SK-N-SH (cell line): ENCODE measurements at regions not wholly inside any gene's neighbourhood (a gene's known extent, or its start where the extent isn't known, plus 50 kb on each side); places are given as distances from the start of the nearest gene placed in this dataset.

ENCODE experiments used
- EP300 ChIP-seq, 2 experiments: IDR thresholded peaks; 2 replicates each; pipeline versions ENCODE4 v1.4.0 to v1.6.1; 2012; ENCODE audit warnings: borderline replicate concordance in 1 of 2, low read depth in 1 of 2, low read length in 1 of 2
- EZH2phosphoT487 ChIP-seq: fragments of 200-600 bp; sonication (generic); IDR thresholded peaks from 2 replicates; pipeline ENCODE4 v1.6.1; 2017; ENCODE audit warnings: low read depth, mixed run types, mild to moderate bottlenecking, antibody characterized with exemption, moderate library complexity, borderline replicate concordance
- FOXJ3 ChIP-seq: sonication (generic); formaldehyde crosslinking; IDR thresholded peaks from 2 replicates; pipeline ENCODE4 v1.5.1; 2020; ENCODE audit warnings: mild to moderate bottlenecking, missing genetic modification reagents
- POLR2AphosphoS5 ChIP-seq: IDR thresholded peaks from 2 replicates; pipeline ENCODE4 v1.6.1; 2012; ENCODE audit warnings: low read depth, low read length
- RCOR1 ChIP-seq: fragments of 150-350 bp; IDR thresholded peaks from 2 replicates; pipeline ENCODE4 v1.6.1; 2017; ENCODE audit warnings: antibody characterized with exemption, low read length
- SMC3 ChIP-seq: IDR thresholded peaks from 2 replicates; pipeline ENCODE4 v1.6.1; 2012; ENCODE audit warnings: low read depth, low read length, improper control_type of control experiment
- TEAD4 ChIP-seq: IDR thresholded peaks from 2 replicates; pipeline ENCODE4 v1.4.0; 2012; ENCODE audit warnings: mild to moderate bottlenecking, borderline replicate concordance; ENCODE audit not compliant: insufficient read depth
- YY1 ChIP-seq: IDR thresholded peaks from 2 replicates; pipeline ENCODE4 v1.4.0; 2012; ENCODE audit warnings: low read depth, mild to moderate bottlenecking
- TF ChIP-seq, protein P1 (sequence below): fragments of 200-600 bp; sonication (generic); IDR thresholded peaks from 2 replicates; pipeline ENCODE4 v1.6.1; 2017; ENCODE audit warnings: antibody characterized with exemption, mild to moderate bottlenecking, moderate library complexity
- TF ChIP-seq, protein P2 (sequence below): fragments of 150-350 bp; IDR thresholded peaks from 2 replicates; pipeline ENCODE4 v1.6.1; 2017; ENCODE audit warnings: antibody characterized with exemption, low read length, low read depth, borderline replicate concordance
- TF ChIP-seq, protein P3 (sequence below): IDR thresholded peaks from 2 replicates; pipeline ENCODE4 v1.6.1; 2012; ENCODE audit warnings: mild to moderate bottlenecking, low read depth, low read length, moderate library complexity

DNA sequence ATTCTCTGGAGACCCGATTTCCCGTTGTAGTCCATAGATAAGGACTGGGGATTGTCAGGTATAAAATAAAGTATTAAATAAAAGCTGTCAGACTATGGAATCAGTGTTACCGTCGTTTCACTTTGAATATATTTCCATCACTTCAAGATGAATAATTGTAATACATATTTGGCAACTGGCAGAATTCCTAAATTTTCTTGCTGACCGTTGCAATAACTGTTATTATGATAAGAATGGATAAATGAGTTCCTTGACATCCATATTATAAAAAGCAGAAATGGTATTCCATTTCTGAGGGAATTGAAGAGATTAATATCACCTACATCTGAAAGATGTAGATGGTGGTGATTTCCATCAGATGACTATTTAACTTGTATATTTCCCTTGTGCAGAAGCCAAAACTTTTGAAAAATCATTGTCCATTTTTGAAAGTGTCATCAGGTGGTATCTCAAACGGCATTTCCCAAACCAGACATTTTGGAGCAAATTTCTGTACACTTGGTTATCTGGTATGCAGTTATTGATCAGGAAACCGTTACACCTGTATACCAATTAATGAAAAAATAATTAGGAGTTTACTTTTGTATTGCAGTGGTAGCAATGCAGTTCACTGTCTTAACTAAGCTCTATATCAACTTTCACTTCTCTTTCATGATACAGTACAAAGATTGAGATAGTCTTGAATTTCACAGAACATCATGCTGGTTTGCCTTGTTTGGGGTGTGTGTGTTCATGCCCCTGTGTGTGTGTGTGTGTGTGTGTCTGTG is 878.5 kb downstream of the PCDH18 start:
- no peak for TF ChIP-seq POLR2AphosphoS5
- TF ChIP-seq, protein P1, sequence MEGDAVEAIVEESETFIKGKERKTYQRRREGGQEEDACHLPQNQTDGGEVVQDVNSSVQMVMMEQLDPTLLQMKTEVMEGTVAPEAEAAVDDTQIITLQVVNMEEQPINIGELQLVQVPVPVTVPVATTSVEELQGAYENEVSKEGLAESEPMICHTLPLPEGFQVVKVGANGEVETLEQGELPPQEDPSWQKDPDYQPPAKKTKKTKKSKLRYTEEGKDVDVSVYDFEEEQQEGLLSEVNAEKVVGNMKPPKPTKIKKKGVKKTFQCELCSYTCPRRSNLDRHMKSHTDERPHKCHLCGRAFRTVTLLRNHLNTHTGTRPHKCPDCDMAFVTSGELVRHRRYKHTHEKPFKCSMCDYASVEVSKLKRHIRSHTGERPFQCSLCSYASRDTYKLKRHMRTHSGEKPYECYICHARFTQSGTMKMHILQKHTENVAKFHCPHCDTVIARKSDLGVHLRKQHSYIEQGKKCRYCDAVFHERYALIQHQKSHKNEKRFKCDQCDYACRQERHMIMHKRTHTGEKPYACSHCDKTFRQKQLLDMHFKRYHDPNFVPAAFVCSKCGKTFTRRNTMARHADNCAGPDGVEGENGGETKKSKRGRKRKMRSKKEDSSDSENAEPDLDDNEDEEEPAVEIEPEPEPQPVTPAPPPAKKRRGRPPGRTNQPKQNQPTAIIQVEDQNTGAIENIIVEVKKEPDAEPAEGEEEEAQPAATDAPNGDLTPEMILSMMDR: no peak
- TF ChIP-seq, protein P2, sequence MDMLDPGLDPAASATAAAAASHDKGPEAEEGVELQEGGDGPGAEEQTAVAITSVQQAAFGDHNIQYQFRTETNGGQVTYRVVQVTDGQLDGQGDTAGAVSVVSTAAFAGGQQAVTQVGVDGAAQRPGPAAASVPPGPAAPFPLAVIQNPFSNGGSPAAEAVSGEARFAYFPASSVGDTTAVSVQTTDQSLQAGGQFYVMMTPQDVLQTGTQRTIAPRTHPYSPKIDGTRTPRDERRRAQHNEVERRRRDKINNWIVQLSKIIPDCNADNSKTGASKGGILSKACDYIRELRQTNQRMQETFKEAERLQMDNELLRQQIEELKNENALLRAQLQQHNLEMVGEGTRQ: no peak
- TF ChIP-seq EZH2phosphoT487: no peak
- TF ChIP-seq TEAD4: no peak
- no peak for TF ChIP-seq YY1
- no peak for TF ChIP-seq SMC3
- no peak for TF ChIP-seq FOXJ3 (CRISPR knock-in tag)
- TF ChIP-seq, protein P3, sequence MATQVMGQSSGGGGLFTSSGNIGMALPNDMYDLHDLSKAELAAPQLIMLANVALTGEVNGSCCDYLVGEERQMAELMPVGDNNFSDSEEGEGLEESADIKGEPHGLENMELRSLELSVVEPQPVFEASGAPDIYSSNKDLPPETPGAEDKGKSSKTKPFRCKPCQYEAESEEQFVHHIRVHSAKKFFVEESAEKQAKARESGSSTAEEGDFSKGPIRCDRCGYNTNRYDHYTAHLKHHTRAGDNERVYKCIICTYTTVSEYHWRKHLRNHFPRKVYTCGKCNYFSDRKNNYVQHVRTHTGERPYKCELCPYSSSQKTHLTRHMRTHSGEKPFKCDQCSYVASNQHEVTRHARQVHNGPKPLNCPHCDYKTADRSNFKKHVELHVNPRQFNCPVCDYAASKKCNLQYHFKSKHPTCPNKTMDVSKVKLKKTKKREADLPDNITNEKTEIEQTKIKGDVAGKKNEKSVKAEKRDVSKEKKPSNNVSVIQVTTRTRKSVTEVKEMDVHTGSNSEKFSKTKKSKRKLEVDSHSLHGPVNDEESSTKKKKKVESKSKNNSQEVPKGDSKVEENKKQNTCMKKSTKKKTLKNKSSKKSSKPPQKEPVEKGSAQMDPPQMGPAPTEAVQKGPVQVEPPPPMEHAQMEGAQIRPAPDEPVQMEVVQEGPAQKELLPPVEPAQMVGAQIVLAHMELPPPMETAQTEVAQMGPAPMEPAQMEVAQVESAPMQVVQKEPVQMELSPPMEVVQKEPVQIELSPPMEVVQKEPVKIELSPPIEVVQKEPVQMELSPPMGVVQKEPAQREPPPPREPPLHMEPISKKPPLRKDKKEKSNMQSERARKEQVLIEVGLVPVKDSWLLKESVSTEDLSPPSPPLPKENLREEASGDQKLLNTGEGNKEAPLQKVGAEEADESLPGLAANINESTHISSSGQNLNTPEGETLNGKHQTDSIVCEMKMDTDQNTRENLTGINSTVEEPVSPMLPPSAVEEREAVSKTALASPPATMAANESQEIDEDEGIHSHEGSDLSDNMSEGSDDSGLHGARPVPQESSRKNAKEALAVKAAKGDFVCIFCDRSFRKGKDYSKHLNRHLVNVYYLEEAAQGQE: no peak
- TF ChIP-seq RCOR1: no peak
- TF ChIP-seq EP300 (IDR thresholded peaks at IDR 0.05; ENCODE audit: borderline replicate concordance in 1 of 2, low read depth in 1 of 2, low read length in 1 of 2): no peak
